ENCODE measurements at regions not wholly inside any gene's neighbourhood (a gene's known extent, or its start where the extent isn't known, plus 50 kb on each side); places are given as distances from the start of the nearest gene placed in this dataset.

DNA sequence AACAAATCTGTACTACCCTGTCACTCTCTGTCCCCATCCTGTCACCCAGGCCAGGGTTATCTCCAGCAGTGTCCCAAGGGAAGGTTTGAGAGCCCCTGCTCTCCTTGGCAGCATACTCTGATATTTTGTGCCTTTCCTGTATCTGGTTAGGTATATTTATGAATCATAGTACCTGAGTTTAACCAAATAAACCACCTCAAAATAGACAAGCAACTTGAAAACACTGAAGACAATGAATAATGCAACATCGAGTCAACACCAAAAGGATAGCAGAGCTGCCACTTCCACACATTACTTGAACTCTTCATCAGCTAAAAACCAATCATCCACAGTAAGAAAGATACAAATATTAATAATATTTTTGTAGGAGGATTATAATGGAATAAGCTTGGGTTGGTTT is 142.6 kb upstream of the TAB2 start:
- TF ChIP-seq CTCF (conservative IDR thresholded peaks at IDR 0.05 in 1 of 2, IDR thresholded peaks at IDR 0.05 in 1 of 2; ENCODE audit: extremely low read depth in 1 of 2, insufficient read depth in 1 of 2, low read depth in 1 of 2, low read length in 2 of 2), result no peak
- TF ChIP-seq EZH2 (IDR thresholded peaks at IDR 0.05; ENCODE audit: borderline replicate concordance, low read length), result no peak
